K562 (cell line): ENCODE measurements at regions not wholly inside any gene's neighbourhood (a gene's known extent, or its start where the extent isn't known, plus 50 kb on each side); places are given as distances from the start of the nearest gene placed in this dataset.

Source experiments
- ATAC-seq: fragments of 200-7000 bp; cut with Tn5 transposase; 3 replicates; pipeline ENCODE4 v1.9.1; 2020; ENCODE audit warnings: moderate library complexity
- BruUV-seq: library from RNA; stranded (reverse); fragments of 400-500 nt; replicated peaks from 2 replicates; lab custom pipeline; 2021; lab: Mats Ljungman, UMichigan
- CTCF ChIA-PET: fragments of 300-600 bp; formaldehyde crosslinking; extraction: SDS; loops from one replicate; lab custom pipeline; 2021; ENCODE audit warnings: low intra/inter-chr PET ratio; lab: Yijun Ruan, JAX
- POLR2A ChIA-PET: fragments of 300-600, 350-650 bp; sonication (Branson Sonifier 250); formaldehyde crosslinking; extraction: SDS; loops from one replicate; lab custom pipeline; 2021; ENCODE audit warnings: antibody characterized with exemption, inconsistent platforms; lab: Yijun Ruan, JAX
- DNase-seq, 4 experiments: peaks; one replicate each; pipeline versions ENCODE4 v3.0.0 to v3.0.0-alpha.2; 2011 to 2018; ENCODE audit warnings: low spot score in 3 of 4, mixed read lengths in 3 of 4; ENCODE audit errors: extremely low read depth in 1 of 4
- FAIRE-seq: peaks from 2 replicates; lab custom pipeline; 2011; peaks lifted over from hg19 to GRCh38; lab: Jason Lieb, UNC
- H2AFZ ChIP-seq: 2 replicates; pipeline ENCODE4 v1.6.0; 2011; ENCODE audit warnings: low read depth, low read length, control low read depth, inconsistent platforms
- H3K27ac ChIP-seq: fragments of 200-600 bp; 3 replicates; pipeline ENCODE4 v1.8.0; 2011; ENCODE audit warnings: low read depth, mild to moderate bottlenecking, control low read depth, inconsistent platforms, low read length, moderate library complexity, mixed read lengths; ENCODE audit errors: extremely low read depth
- H3K27me3 ChIP-seq, 2 experiments: fragments of 300-600 bp in 1 of 2; 2 replicates in 1 of 2; 3 replicates in 1 of 2; pipeline versions ENCODE4 v1.6.0 to v1.8.0; 2011; ENCODE audit warnings: inconsistent platforms in 2 of 2, low read length in 2 of 2, mild to moderate bottlenecking in 1 of 2, mixed read lengths in 1 of 2, moderate library complexity in 1 of 2; ENCODE audit not compliant: control insufficient read depth in 2 of 2, insufficient read depth in 2 of 2
- H3K36me3 ChIP-seq: fragments of 300-600 bp; 3 replicates; pipeline ENCODE4 v1.8.0; 2011; ENCODE audit warnings: mild to moderate bottlenecking, low read length, inconsistent platforms; ENCODE audit not compliant: control insufficient read depth, insufficient read depth
- H3K4me1 ChIP-seq, 2 experiments: fragments of 200-600 bp in 1 of 2; replicated peaks in 1 of 2; 2 replicates in 1 of 2; 3 replicates in 1 of 2; pipeline versions ENCODE4 v1.5.1 to v1.8.0; 2011; ENCODE audit warnings: inconsistent platforms in 2 of 2, low read length in 2 of 2, mild to moderate bottlenecking in 1 of 2, mixed read lengths in 1 of 2, moderate library complexity in 1 of 2; ENCODE audit not compliant: control insufficient read depth in 2 of 2, insufficient read depth in 2 of 2
- H3K4me2 ChIP-seq: 2 replicates; pipeline ENCODE4 v1.6.1; 2011; ENCODE audit warnings: low read length, control low read depth, inconsistent platforms, mixed read lengths; ENCODE audit not compliant: insufficient read depth
- H3K4me3 ChIP-seq: fragments of 200-600 bp; sonication (generic), shearing (Covaris generic); 2 replicates; pipeline ENCODE4 v1.5.1; 2016; ENCODE audit warnings: control low read depth, inconsistent platforms
- H3K79me2 ChIP-seq: fragments of 200-600 bp; 3 replicates; pipeline ENCODE4 v1.8.0; 2011; ENCODE audit warnings: low read length, inconsistent platforms; ENCODE audit not compliant: control insufficient read depth, insufficient read depth
- H3K9ac ChIP-seq, 2 experiments: 2 replicates each; pipeline versions ENCODE4 v1.6.0 to v1.6.1; 2011; ENCODE audit warnings: low read depth in 2 of 2, low read length in 2 of 2, control low read depth in 1 of 2, inconsistent platforms in 1 of 2, mild to moderate bottlenecking in 1 of 2, mixed read lengths in 1 of 2; ENCODE audit not compliant: insufficient read depth in 1 of 2
- H3K9me1 ChIP-seq: one replicate; pipeline ENCODE4 v1.6.0; 2011; ENCODE audit warnings: inconsistent platforms, mild to moderate bottlenecking, low read length, moderate library complexity; ENCODE audit not compliant: control insufficient read depth, insufficient read depth
- H3K9me3 ChIP-seq: replicated peaks from 2 replicates; pipeline ENCODE4 v1.5.1; 2011; ENCODE audit warnings: low read depth, low read length, inconsistent platforms; ENCODE audit not compliant: control insufficient read depth, insufficient read depth
- H4K20me1 ChIP-seq: replicated peaks from 2 replicates; pipeline ENCODE4 v1.6.1; 2011; ENCODE audit warnings: low read length, inconsistent platforms, mixed read lengths; ENCODE audit not compliant: control insufficient read depth, insufficient read depth
- BCOR ChIP-seq: fragments of 450-650 bp; IDR thresholded peaks from 2 replicates; pipeline ENCODE4 v1.6.1; 2016
- BDP1 ChIP-seq: IDR thresholded peaks from 3 replicates; pipeline ENCODE4 v1.6.1; 2011; ENCODE audit not compliant: insufficient read length, insufficient read depth
- BRF1 ChIP-seq: IDR thresholded peaks from 3 replicates; pipeline ENCODE4 v1.6.1; 2011; ENCODE audit warnings: borderline replicate concordance, mild to moderate bottlenecking; ENCODE audit not compliant: insufficient read length; ENCODE audit errors: extremely low read depth
- CBX3 ChIP-seq, 2 experiments: IDR thresholded peaks; 1 replicate in 1 of 2; 2 replicates in 1 of 2; pipeline ENCODE4 v1.6.1; 2012; ENCODE audit warnings: inconsistent platforms in 2 of 2, low read length in 2 of 2, borderline replicate concordance in 1 of 2, control low read depth in 1 of 2
- HNRNPUL1 ChIP-seq: fragments of 200-400 bp; formaldehyde crosslinking; IDR thresholded peaks from 2 replicates; pipeline ENCODE4 v1.6.1; 2017; ENCODE audit warnings: low read length
- JUN ChIP-seq, 2 experiments: sonication (generic) in 1 of 2; formaldehyde crosslinking in 1 of 2; IDR thresholded peaks; 2 replicates each; pipeline versions ENCODE4 v1.6.1 to v1.8.0; 2012 to 2022; ENCODE audit warnings: borderline replicate concordance in 2 of 2, mild to moderate bottlenecking in 2 of 2, improper control_type of control experiment in 1 of 2, low read depth in 1 of 2, low read length in 1 of 2, missing genetic modification reagents in 1 of 2
- KDM1A ChIP-seq, 2 experiments: fragments of 450-650 bp; IDR thresholded peaks; 2 replicates each; pipeline ENCODE4 v1.6.1; 2016; ENCODE audit warnings: mild to moderate bottlenecking in 2 of 2
- MAFK ChIP-seq: IDR thresholded peaks from 2 replicates; pipeline ENCODE4 v1.6.1; 2011; ENCODE audit warnings: low read length, improper control_type of control experiment
- NFIX ChIP-seq: fragments of 250-450 bp; sonication (Bioruptor Pico); IDR thresholded peaks from 2 replicates; pipeline ENCODE4 v1.4.0; 2020; ENCODE audit warnings: low read depth, mild to moderate bottlenecking, moderate library complexity
- NR2C2 ChIP-seq, 2 experiments: fragments of 200-800 bp in 1 of 2; sonication (Bioruptor generic) in 1 of 2; sonication (generic) in 1 of 2; formaldehyde crosslinking in 1 of 2; IDR thresholded peaks; 2 replicates each; pipeline versions ENCODE4 v1.6.1 to v1.8.0; 2016 to 2022; ENCODE audit warnings: mild to moderate bottlenecking in 1 of 2, missing compliant biosample characterization in 1 of 2, missing genetic modification characterization in 1 of 2, missing genetic modification reagents in 1 of 2
- RBM25 ChIP-seq: fragments of 200-400 bp; formaldehyde crosslinking; IDR thresholded peaks from 2 replicates; pipeline ENCODE4 v1.6.1; 2018; ENCODE audit warnings: low read length, low read depth, moderate library complexity; ENCODE audit not compliant: severe bottlenecking
- RBM34 ChIP-seq: fragments of 200-400 bp; formaldehyde crosslinking; IDR thresholded peaks from 2 replicates; pipeline ENCODE4 v1.6.1; 2018; ENCODE audit warnings: low read length, borderline replicate concordance; ENCODE audit not compliant: insufficient read depth
- ZBTB7A ChIP-seq: IDR thresholded peaks from 2 replicates; pipeline ENCODE4 v1.6.1; 2011; ENCODE audit warnings: low read depth, mild to moderate bottlenecking, low read length, moderate library complexity, borderline replicate concordance; ENCODE audit not compliant: control insufficient read depth
- ZNF146 ChIP-seq: IDR thresholded peaks from one replicate; pipeline ENCODE4 v1.6.1; 2018; ENCODE audit warnings: missing compliant biosample characterization; ENCODE audit not compliant: unreplicated experiment
- ZNF24 ChIP-seq: fragments of 450-650 bp; IDR thresholded peaks from 2 replicates; pipeline ENCODE4 v1.6.1; 2016
- WGBS: fragments of 100-300 bp; shearing (Covaris generic); methylation state at CpG from one replicate; pipeline ENCODE4 v1.1.6; 2016; ENCODE audit warnings: low coverage, mixed read lengths; ENCODE audit not compliant: insufficient coverage; ENCODE audit errors: missing lambda C conversion rate; 5-methylcytosine and 5-hydroxymethylcytosine counted together
- in situ Hi-C: fragments of 300-500 bp; cut with MboI; formaldehyde crosslinking; loops from 4 replicates; pipeline ENCODE4 v1.15.0; 2018; ENCODE audit warnings: inconsistent platforms, mixed read lengths
- intact Hi-C: fragments of 100-400 bp; cut with micrococcal nuclease; formaldehyde crosslinking; loops from 2 replicates; pipeline ENCODE4 v1.14.2; 2022
- TF ChIP-seq, protein P1 (sequence below), 2 experiments: fragments of 200-800 bp in 1 of 2; sonication (Bioruptor generic) in 1 of 2; sonication (generic) in 1 of 2; formaldehyde crosslinking in 1 of 2; IDR thresholded peaks in 1 of 2; conservative IDR thresholded peaks in 1 of 2; 2 replicates each; pipeline versions ENCODE4 v1.5.0 to v1.6.1; 2016 to 2020; ENCODE audit warnings: missing compliant biosample characterization in 1 of 2, missing genetic modification characterization in 1 of 2, missing genetic modification reagents in 1 of 2
- TF ChIP-seq, protein P2 (sequence below): sonication (generic); formaldehyde crosslinking; IDR thresholded peaks from 2 replicates; pipeline ENCODE4 v1.5.0; 2020; ENCODE audit warnings: missing genetic modification reagents
- TF ChIP-seq, protein P3 (sequence below): fragments of 250-450 bp; sonication (Bioruptor Pico); IDR thresholded peaks from 2 replicates; pipeline ENCODE4 v1.5.1; 2021; ENCODE audit warnings: mild to moderate bottlenecking

DNA sequence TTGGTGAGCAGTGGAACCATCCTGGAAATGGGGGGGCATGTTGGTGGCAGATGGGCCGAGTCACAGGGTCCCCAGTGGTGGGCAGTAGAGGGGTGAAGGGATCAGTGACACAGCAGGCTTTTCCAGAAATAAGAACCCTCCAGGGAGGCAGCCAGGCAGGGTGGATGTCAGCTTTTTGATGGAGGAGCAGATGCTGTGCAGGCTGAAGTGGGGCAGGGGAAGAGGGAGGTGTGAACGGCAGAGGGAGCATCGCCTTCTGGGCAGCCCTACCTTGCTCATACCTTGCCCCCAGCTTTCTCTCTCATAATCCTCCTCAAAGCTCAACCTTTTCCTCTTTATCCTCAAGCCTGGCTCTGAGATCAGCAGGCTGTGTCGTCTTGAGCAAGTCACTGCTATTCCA lies 131.8 kb upstream of the IPO9 start (continued):
- TF ChIP-seq JUN (IDR thresholded peaks at IDR 0.05; ENCODE audit: borderline replicate concordance, low read depth, low read length) = no peak
- no peak for TF ChIP-seq JUN (CRISPR knock-in tag; IDR thresholded peaks at IDR 0.05; ENCODE audit: borderline replicate concordance)
- no peak for TF ChIP-seq BDP1
- TF ChIP-seq, protein P1, sequence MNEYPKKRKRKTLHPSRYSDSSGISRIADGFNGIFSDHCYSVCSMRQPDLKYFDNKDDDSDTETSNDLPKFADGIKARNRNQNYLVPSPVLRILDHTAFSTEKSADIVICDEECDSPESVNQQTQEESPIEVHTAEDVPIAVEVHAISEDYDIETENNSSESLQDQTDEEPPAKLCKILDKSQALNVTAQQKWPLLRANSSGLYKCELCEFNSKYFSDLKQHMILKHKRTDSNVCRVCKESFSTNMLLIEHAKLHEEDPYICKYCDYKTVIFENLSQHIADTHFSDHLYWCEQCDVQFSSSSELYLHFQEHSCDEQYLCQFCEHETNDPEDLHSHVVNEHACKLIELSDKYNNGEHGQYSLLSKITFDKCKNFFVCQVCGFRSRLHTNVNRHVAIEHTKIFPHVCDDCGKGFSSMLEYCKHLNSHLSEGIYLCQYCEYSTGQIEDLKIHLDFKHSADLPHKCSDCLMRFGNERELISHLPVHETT (CRISPR knock-in tag; conservative IDR thresholded peaks at IDR 0.05 in 1 of 2, IDR thresholded peaks at IDR 0.05 in 1 of 2) = no peak
- TF ChIP-seq, protein P2, sequence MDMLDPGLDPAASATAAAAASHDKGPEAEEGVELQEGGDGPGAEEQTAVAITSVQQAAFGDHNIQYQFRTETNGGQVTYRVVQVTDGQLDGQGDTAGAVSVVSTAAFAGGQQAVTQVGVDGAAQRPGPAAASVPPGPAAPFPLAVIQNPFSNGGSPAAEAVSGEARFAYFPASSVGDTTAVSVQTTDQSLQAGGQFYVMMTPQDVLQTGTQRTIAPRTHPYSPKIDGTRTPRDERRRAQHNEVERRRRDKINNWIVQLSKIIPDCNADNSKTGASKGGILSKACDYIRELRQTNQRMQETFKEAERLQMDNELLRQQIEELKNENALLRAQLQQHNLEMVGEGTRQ (CRISPR knock-in tag) = no peak
- no peak for TF ChIP-seq RBM34
- TF ChIP-seq BRF1 = no peak

DNA sequence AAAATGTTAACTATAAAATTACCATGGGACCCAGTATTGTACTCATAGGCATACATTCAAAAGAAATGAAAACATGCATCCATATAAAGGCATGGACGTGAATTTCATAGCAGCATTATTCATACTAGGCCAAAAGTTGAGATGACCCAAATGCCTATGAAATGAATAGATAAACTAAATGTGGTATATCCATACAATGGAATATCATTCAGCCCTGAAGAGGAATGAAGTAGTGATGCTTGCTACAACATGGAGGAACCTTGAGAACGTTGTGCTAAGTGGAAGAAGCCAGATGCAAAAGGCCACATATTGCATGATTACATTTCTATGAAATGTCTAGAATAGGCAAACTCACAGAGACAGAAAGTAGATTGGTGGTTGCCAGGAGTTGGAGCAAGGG lies 127.1 kb upstream of the IPO9 start:
- H3K27ac ChIP-seq = no peak overlapping the region
- H3K4me2 ChIP-seq = no peak overlapping the region
- H4K20me1 ChIP-seq = no peaks in the 10 kb centered on the region
- POLR2A ChIA-PET = interaction anchor here (0.6 to 0.7 kb wide), 2 partner anchors 8 to 521 kb away, joined by 3 read pairs; no protein-coding TSS in a partner anchor
- H3K79me2 ChIP-seq = no peaks in the 10 kb centered on the region
- in situ Hi-C loops (no loop called here), intact Hi-C loops (loop anchor here (2.0 kb wide), 1 partner anchor 45 kb away; no protein-coding TSS in a partner anchor)
- no peak overlapping the region for H3K9ac ChIP-seq
- peaks cover 11 to 20% of the 10 kb centered on the region in 2 experiments for H3K4me1 ChIP-seq
- ATAC-seq (no peak), FAIRE-seq (no peak), DNase-seq (no peak)
- no peaks in the 10 kb centered on the region for H3K9me1 ChIP-seq
- no peaks in the 10 kb centered on the region for H3K27me3 ChIP-seq
- CTCF ChIA-PET = interaction anchor here (7.0 kb wide), 1 partner anchor 141 kb away, joined by 138 read pairs; no protein-coding TSS in a partner anchor
- 0 out of 2 replicates have a peak, but pooled peaks cover 2% of the 10 kb centered on the region for H3K9me3 ChIP-seq
- no peaks in the 10 kb centered on the region for H3K36me3 ChIP-seq
- 47% methylated on average over 2 of the region's 2 CpGs for WGBS
- H3K4me3 ChIP-seq = no peak overlapping the region
- BruUV-seq = no TSS peak
- no peak overlapping the region for H2AFZ ChIP-seq
- TF ChIP-seq KDM1A (IDR thresholded peaks at IDR 0.05) (peak in 1 of 2 experiments; percentile 63; a peak in 1 of 4 replicates), BCOR (peak; percentile 52), RBM25 (peak; percentile 63), CBX3 (IDR thresholded peaks at IDR 0.05; ENCODE audit: borderline replicate concordance in 1 of 2, low read length in 2 of 2) (peak in 1 of 2 experiments; percentile 43; a peak in 1 of 3 replicates), ZNF24 (peak; percentile 95), NFIX (CRISPR knock-in tag) (no peak), NR2C2 (CRISPR knock-in tag; IDR thresholded peaks at IDR 0.05) (no peak), NR2C2 (tag; IDR thresholded peaks at IDR 0.05) (no peak), MAFK (no peak), HNRNPUL1 (no peak), ZNF146 (peak; percentile 99), ZBTB7A (no peak)
- TF ChIP-seq, protein P3, sequence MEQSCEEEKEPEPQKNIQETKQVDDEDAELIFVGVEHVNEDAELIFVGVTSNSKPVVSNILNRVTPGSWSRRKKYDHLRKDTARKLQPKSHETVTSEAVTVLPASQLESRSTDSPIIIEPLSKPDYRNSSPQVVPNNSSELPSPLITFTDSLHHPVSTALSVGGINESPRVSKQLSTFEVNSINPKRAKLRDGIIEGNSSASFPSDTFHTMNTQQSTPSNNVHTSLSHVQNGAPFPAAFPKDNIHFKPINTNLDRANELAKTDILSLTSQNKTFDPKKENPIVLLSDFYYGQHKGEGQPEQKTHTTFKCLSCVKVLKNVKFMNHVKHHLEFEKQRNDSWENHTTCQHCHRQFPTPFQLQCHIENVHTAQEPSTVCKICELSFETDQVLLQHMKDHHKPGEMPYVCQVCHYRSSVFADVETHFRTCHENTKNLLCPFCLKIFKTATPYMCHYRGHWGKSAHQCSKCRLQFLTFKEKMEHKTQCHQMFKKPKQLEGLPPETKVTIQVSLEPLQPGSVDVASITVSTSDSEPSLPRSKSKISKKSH (CRISPR knock-in tag) = no peak
